Endothelial cell of umbilical vein (primary cell): ENCODE measurements at regions not wholly inside any gene's neighbourhood (a gene's known extent, or its start where the extent isn't known, plus 50 kb on each side); places are given as distances from the start of the nearest gene placed in this dataset.

Source experiments
- BruUV-seq: library from RNA; stranded (reverse); fragments of 400-500 nt; replicated peaks from 2 replicates; lab custom pipeline; 2021; lab: Mats Ljungman, UMichigan
- CTCF ChIA-PET: fragments of 300-600, 350-600 bp; sonication (Branson Sonifier 250); formaldehyde crosslinking; loops from one replicate; lab custom pipeline; 2021; ENCODE audit warnings: antibody characterized with exemption, inconsistent platforms; lab: Charles Lee
- POLR2A ChIA-PET: fragments of 300-600, 350-600 bp; sonication (Branson Sonifier 250); formaldehyde crosslinking; loops from one replicate; lab custom pipeline; 2021; ENCODE audit warnings: antibody characterized with exemption, inconsistent platforms; lab: Charles Lee
- DNase-seq: peaks from one replicate; pipeline ENCODE4 v3.0.0-alpha.2; 2011; ENCODE audit warnings: low read depth, low spot score
- FAIRE-seq: peaks from 2 replicates; lab custom pipeline; 2011; peaks lifted over from hg19 to GRCh38; lab: Jason Lieb, UNC
- H2AFZ ChIP-seq: 2 replicates; pipeline ENCODE4 v1.6.0; 2012; ENCODE audit warnings: low read depth, low read length, control low read depth, inconsistent platforms
- H3K27ac ChIP-seq: 2 replicates; pipeline ENCODE4 v1.5.1; 2011; ENCODE audit warnings: low read depth, mild to moderate bottlenecking, control low read depth, low read length, moderate library complexity; ENCODE audit not compliant: insufficient read depth
- H3K27me3 ChIP-seq, 2 experiments: 2 replicates each; pipeline versions ENCODE4 v1.6.0 to v1.6.1; 2011; ENCODE audit warnings: low read length in 2 of 2, mixed read lengths in 1 of 2; ENCODE audit not compliant: control insufficient read depth in 2 of 2, insufficient read depth in 2 of 2
- H3K36me3 ChIP-seq, 2 experiments: 2 replicates in 1 of 2; 3 replicates in 1 of 2; pipeline ENCODE4 v1.5.1; 2011; ENCODE audit warnings: low read length in 2 of 2, mild to moderate bottlenecking in 1 of 2, moderate library complexity in 1 of 2; ENCODE audit not compliant: control insufficient read depth in 2 of 2, insufficient read depth in 2 of 2; ENCODE audit errors: extremely low read depth in 1 of 2
- H3K4me1 ChIP-seq: 3 replicates; pipeline ENCODE4 v1.5.1; 2011; ENCODE audit warnings: mild to moderate bottlenecking, low read length; ENCODE audit not compliant: control insufficient read depth, insufficient read depth; ENCODE audit errors: extremely low read depth
- H3K4me2 ChIP-seq: 2 replicates; pipeline ENCODE4 v1.6.1; 2011; ENCODE audit warnings: low read length, control low read depth, mixed read lengths; ENCODE audit not compliant: insufficient read depth
- H3K4me3 ChIP-seq, 3 experiments: fragments of 200-600 bp in 1 of 3; sonication (generic), shearing (Covaris generic) in 1 of 3; replicated peaks in 1 of 3; 2 replicates each; pipeline ENCODE4 v1.5.1; 2011 to 2016; ENCODE audit warnings: control low read depth in 3 of 3, low read length in 3 of 3, mild to moderate bottlenecking in 2 of 3, inconsistent platforms in 1 of 3, low read depth in 1 of 3, moderate library complexity in 1 of 3; ENCODE audit not compliant: insufficient read depth in 1 of 3
- H3K79me2 ChIP-seq: 2 replicates; pipeline ENCODE4 v1.6.0; 2012; ENCODE audit warnings: low read length, inconsistent platforms; ENCODE audit not compliant: control insufficient read depth, insufficient read depth
- H3K9ac ChIP-seq: replicated peaks from 2 replicates; pipeline ENCODE3; 2011; ENCODE audit warnings: low read length, control low read depth; ENCODE audit not compliant: insufficient read depth; ENCODE audit errors: extremely low read depth
- H3K9me1 ChIP-seq: replicated peaks from 3 replicates; pipeline ENCODE4 v1.6.0; 2011; ENCODE audit warnings: mild to moderate bottlenecking, low read length; ENCODE audit not compliant: control insufficient read depth, insufficient read depth; ENCODE audit errors: extremely low read depth
- H3K9me3 ChIP-seq: replicated peaks from 2 replicates; pipeline ENCODE4 v1.5.1; 2012; ENCODE audit warnings: low read length, inconsistent platforms; ENCODE audit not compliant: control insufficient read depth, insufficient read depth
- H4K20me1 ChIP-seq: replicated peaks from 2 replicates; pipeline ENCODE3; 2011; ENCODE audit warnings: mild to moderate bottlenecking, low read length; ENCODE audit not compliant: control insufficient read depth, insufficient read depth; ENCODE audit errors: extremely low read depth
- EZH2 ChIP-seq: IDR thresholded peaks from 2 replicates; pipeline ENCODE4 v1.6.1; 2012; ENCODE audit warnings: borderline replicate concordance, low read depth, mild to moderate bottlenecking, moderate library complexity, low read length, inconsistent platforms; ENCODE audit not compliant: severe bottlenecking
- FOS ChIP-seq: IDR thresholded peaks from 2 replicates; pipeline ENCODE4 v1.6.1; 2011; ENCODE audit warnings: mild to moderate bottlenecking, low read length, moderate library complexity, borderline replicate concordance; ENCODE audit not compliant: insufficient read depth
- GATA2 ChIP-seq: IDR thresholded peaks from 2 replicates; pipeline ENCODE4 v1.7.0; 2011; ENCODE audit warnings: low read depth, mild to moderate bottlenecking, moderate library complexity, mixed read lengths, low read length; ENCODE audit not compliant: insufficient read length, insufficient read depth
- JUN ChIP-seq: IDR thresholded peaks from 2 replicates; pipeline ENCODE4 v1.6.1; 2011; ENCODE audit warnings: borderline replicate concordance, low read depth; ENCODE audit not compliant: insufficient read length, insufficient read depth
- MYC ChIP-seq: IDR thresholded peaks from one replicate; pipeline ENCODE4 v1.6.1; 2011; ENCODE audit warnings: mild to moderate bottlenecking, low read depth, low read length
- POLR2A ChIP-seq: IDR thresholded peaks from 2 replicates; pipeline ENCODE4 v1.6.1; 2012; ENCODE audit warnings: low read depth, mild to moderate bottlenecking, control low read depth, low read length
- POLR2AphosphoS5 ChIP-seq: IDR thresholded peaks from 2 replicates; pipeline ENCODE4 v1.6.1; 2012; ENCODE audit warnings: low read depth, mild to moderate bottlenecking, control low read depth, low read length, moderate library complexity; ENCODE audit not compliant: insufficient read depth
- dilution Hi-C: fragments of 300-500 bp; cut with MboI; formaldehyde crosslinking; loops from one replicate; pipeline ENCODE4 v1.15.0; 2019; ENCODE audit warnings: low sequenced_read_pairs; ENCODE audit not compliant: extremely low pct_ligation_motif_present
- intact Hi-C: fragments of 100-400 bp; cut with micrococcal nuclease; formaldehyde crosslinking; loops from one replicate; pipeline ENCODE4 v1.10.0; 2022
- TF ChIP-seq, protein P1 (sequence below), 2 donors: IDR thresholded peaks; 1 replicate in 1 of 2; 2 replicates in 1 of 2; pipeline ENCODE4 v1.5.1; 2011; ENCODE audit warnings: low read length in 2 of 2, mild to moderate bottlenecking in 2 of 2, moderate library complexity in 2 of 2, control low read depth in 1 of 2, inconsistent platforms in 1 of 2, low read depth in 1 of 2; ENCODE audit not compliant: insufficient read depth in 1 of 2; ENCODE audit errors: extremely low read depth in 1 of 2
- TF ChIP-seq, protein P2 (sequence below): IDR thresholded peaks from 2 replicates; pipeline ENCODE4 v1.6.1; 2011; ENCODE audit not compliant: insufficient read depth, insufficient read length

DNA sequence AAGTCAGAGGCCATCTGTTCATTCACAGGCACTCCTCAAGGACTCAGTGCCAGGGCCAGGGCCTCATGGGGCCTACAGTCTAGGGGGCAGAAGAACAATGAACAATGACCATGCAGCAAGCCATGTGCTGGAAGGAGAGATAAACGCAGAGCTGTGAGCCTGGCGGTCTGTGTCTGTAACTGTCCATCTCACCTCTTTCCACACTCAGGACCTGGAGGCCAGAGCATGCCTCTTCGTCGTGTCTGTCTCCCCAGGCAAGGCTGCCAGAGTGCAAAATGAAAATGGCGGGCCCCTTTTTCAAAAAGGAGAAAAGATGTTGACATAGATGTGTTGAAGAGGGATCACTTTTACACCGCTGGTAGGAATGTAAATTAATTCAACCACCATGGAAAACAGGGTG, 78.5 kb downstream of the MSX1 start:
- Histone ChIP-seq H3K9me1 (no peaks in the 10 kb centered on the region), H3K36me3 (no peaks in the 10 kb centered on the region), H3K4me2 (no peak overlapping the region), H2AFZ (no peak overlapping the region), H3K9ac (no peak overlapping the region), H3K27me3 (no peaks in the 10 kb centered on the region), H3K4me1 (no peaks in the 10 kb centered on the region), H3K79me2 (no peaks in the 10 kb centered on the region), H3K4me3 (no peak overlapping the region), H3K27ac (no peak overlapping the region), H4K20me1 (no peaks in the 10 kb centered on the region), H3K9me3 (no peaks in the 10 kb centered on the region)
- dilution Hi-C loops: no loop called here
- FAIRE-seq (no peak), DNase-seq (no peak)
- BruUV-seq: no TSS peak
- ChIA-PET POLR2A (no interaction called here), CTCF (no interaction called here)
- TF ChIP-seq POLR2AphosphoS5 (no peak), FOS (no peak), EZH2 (no peak), MYC (no peak), GATA2 (no peak)
- TF ChIP-seq, protein P1, sequence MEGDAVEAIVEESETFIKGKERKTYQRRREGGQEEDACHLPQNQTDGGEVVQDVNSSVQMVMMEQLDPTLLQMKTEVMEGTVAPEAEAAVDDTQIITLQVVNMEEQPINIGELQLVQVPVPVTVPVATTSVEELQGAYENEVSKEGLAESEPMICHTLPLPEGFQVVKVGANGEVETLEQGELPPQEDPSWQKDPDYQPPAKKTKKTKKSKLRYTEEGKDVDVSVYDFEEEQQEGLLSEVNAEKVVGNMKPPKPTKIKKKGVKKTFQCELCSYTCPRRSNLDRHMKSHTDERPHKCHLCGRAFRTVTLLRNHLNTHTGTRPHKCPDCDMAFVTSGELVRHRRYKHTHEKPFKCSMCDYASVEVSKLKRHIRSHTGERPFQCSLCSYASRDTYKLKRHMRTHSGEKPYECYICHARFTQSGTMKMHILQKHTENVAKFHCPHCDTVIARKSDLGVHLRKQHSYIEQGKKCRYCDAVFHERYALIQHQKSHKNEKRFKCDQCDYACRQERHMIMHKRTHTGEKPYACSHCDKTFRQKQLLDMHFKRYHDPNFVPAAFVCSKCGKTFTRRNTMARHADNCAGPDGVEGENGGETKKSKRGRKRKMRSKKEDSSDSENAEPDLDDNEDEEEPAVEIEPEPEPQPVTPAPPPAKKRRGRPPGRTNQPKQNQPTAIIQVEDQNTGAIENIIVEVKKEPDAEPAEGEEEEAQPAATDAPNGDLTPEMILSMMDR (IDR thresholded peaks at IDR 0.05; ENCODE audit: extremely low read depth in 1 of 2, insufficient read depth in 1 of 2, low read depth in 1 of 2, low read length in 2 of 2): no peak
- intact Hi-C loops: no loop called here

- POLR2A ChIA-PET: no interaction called here
- H3K79me2 ChIP-seq: no peaks in the 10 kb centered on the region
- H3K9me3 ChIP-seq: no peaks in the 10 kb centered on the region
- H3K36me3 ChIP-seq: no peaks in the 10 kb centered on the region
- no peak overlapping the region for H3K4me2 ChIP-seq
- dilution Hi-C loops (no loop called here), intact Hi-C loops (no loop called here)
- no peak for TF ChIP-seq POLR2A
- no peak for TF ChIP-seq EZH2
- TF ChIP-seq, protein P2, sequence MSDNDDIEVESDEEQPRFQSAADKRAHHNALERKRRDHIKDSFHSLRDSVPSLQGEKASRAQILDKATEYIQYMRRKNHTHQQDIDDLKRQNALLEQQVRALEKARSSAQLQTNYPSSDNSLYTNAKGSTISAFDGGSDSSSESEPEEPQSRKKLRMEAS: no peak
- no peak for TF ChIP-seq FOS
- TF ChIP-seq MYC: no peak
- TF ChIP-seq JUN: no peak
- no peak for TF ChIP-seq POLR2AphosphoS5
- TF ChIP-seq, protein P1 (IDR thresholded peaks at IDR 0.05; ENCODE audit: extremely low read depth in 1 of 2, insufficient read depth in 1 of 2, low read depth in 1 of 2, low read length in 2 of 2): no peak
- no peak for TF ChIP-seq GATA2
- H3K27me3 ChIP-seq: no peaks in the 10 kb centered on the region
- BruUV-seq: no TSS peak
- no peaks in the 10 kb centered on the region for H3K9me1 ChIP-seq
- FAIRE-seq (no peak), DNase-seq (no peak)
- H3K4me1 ChIP-seq: no peaks in the 10 kb centered on the region
- H3K27ac ChIP-seq: no peak overlapping the region
- no peak overlapping the region for H3K9ac ChIP-seq
- CTCF ChIA-PET: no interaction called here
- no peak overlapping the region for H2AFZ ChIP-seq
- H3K4me3 ChIP-seq: no peak overlapping the region
- H4K20me1 ChIP-seq: no peaks in the 10 kb centered on the region
These were observed 77.5 kb downstream of the CYTL1 start for GRCh38 chr4:4941751-4942150.
